ENCODE measurements at regions not wholly inside any gene's neighbourhood (a gene's known extent, or its start where the extent isn't known, plus 50 kb on each side); places are given as distances from the start of the nearest gene placed in this dataset.

DNA sequence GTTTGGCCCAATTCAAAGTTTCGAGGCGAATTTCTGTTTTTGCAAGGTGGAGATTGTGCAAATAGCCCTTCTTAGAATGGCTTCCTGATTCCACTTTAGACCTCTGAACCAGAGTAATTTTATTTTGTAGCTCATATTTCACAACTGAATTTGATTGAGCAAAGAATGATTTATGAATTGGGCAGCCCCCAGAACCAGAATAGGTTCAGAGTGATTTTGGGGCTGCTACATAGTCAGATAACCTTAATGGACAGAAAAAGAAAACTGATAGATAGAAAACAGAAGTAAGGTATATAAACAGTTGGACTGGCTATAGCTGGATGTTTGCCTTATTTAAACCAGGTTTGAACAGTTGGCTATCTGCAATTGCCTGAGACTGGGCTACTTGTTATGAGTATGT is 156.6 kb downstream of the YIPF5 start:
- H3K4me3 ChIP-seq (ENCODE audit: low read depth, low read length): no peak overlapping the region
- no peak for TF ChIP-seq ZNF747 (tag by site-specific recombination; IDR thresholded peaks at IDR 0.05)
- TF ChIP-seq ZNF549 (tag by site-specific recombination; IDR thresholded peaks at IDR 0.05): peak; percentile 91
- TF ChIP-seq, protein P1, sequence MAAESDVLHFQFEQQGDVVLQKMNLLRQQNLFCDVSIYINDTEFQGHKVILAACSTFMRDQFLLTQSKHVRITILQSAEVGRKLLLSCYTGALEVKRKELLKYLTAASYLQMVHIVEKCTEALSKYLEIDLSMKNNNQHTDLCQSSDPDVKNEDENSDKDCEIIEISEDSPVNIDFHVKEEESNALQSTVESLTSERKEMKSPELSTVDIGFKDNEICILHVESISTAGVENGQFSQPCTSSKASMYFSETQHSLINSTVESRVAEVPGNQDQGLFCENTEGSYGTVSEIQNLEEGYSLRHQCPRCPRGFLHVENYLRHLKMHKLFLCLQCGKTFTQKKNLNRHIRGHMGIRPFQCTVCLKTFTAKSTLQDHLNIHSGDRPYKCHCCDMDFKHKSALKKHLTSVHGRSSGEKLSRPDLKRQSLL (tag by site-specific recombination; IDR thresholded peaks at IDR 0.05): no peak
- no peaks in the 10 kb centered on the region for H3K4me1 ChIP-seq (ENCODE audit: control insufficient read depth, insufficient read depth, low read length)
- no peaks in the 10 kb centered on the region for H3K36me3 ChIP-seq (ENCODE audit: control insufficient read depth in 2 of 2, insufficient read depth in 1 of 2, low read length in 2 of 2)
- CTCF ChIA-PET: interaction anchor here (0.6 to 0.7 kb wide), 2 partner anchors 98 to 1429 kb away, joined by 3 read pairs; no protein-coding TSS in a partner anchor
- H3K27ac ChIP-seq (ENCODE audit: extremely low read depth, low read depth, low read length): no peak overlapping the region
- H3K9me3 ChIP-seq (ENCODE audit: control insufficient read depth, insufficient read depth, low read depth, low read length): no peaks in the 10 kb centered on the region
- POLR2A ChIA-PET: no interaction called here

DNA sequence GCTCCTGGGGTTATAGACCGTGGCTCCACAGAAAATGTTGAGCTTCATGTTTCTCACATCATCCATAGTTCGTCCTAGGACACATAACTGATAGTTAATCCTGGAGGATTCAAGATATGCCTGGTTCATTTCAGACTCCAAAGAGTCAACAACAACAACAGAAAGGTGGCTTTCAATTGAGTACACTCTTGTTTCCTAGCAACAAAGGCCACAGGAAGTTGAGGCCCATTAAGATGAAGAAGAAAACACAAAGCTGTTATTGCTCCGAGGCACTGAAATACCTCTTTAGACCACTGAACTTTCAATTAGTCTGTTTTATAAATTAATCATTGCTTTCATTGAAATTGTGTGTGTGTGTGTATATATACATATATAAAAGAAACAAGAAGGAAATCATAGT is 154.5 kb downstream of the YIPF5 start:
- no peak for TF ChIP-seq ZNF16 (tag by site-specific recombination; IDR thresholded peaks at IDR 0.05; ENCODE audit: low read depth)
- TF ChIP-seq, protein P2, sequence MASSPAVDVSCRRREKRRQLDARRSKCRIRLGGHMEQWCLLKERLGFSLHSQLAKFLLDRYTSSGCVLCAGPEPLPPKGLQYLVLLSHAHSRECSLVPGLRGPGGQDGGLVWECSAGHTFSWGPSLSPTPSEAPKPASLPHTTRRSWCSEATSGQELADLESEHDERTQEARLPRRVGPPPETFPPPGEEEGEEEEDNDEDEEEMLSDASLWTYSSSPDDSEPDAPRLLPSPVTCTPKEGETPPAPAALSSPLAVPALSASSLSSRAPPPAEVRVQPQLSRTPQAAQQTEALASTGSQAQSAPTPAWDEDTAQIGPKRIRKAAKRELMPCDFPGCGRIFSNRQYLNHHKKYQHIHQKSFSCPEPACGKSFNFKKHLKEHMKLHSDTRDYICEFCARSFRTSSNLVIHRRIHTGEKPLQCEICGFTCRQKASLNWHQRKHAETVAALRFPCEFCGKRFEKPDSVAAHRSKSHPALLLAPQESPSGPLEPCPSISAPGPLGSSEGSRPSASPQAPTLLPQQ (tag by site-specific recombination; IDR thresholded peaks at IDR 0.05): no peak
- TF ChIP-seq ZNF585B (tag by site-specific recombination; IDR thresholded peaks at IDR 0.05): no peak
- H3K4me1 ChIP-seq (ENCODE audit: control insufficient read depth, insufficient read depth, low read length): no peaks in the 10 kb centered on the region
- no peak overlapping the region for H3K27ac ChIP-seq (ENCODE audit: extremely low read depth, low read depth, low read length)
- POLR2A ChIA-PET: interaction anchor here (0.5 kb wide), 1 partner anchor 1742 kb away, joined by 3 read pairs; no protein-coding TSS in a partner anchor
- H3K9me3 ChIP-seq (ENCODE audit: control insufficient read depth, insufficient read depth, low read depth, low read length): no peaks in the 10 kb centered on the region
- CTCF ChIA-PET: interaction anchor here (0.6 to 0.7 kb wide), 2 partner anchors 37 to 744 kb away, joined by 3 to 4 read pairs; no protein-coding TSS in a partner anchor
- no peak overlapping the region for H3K4me3 ChIP-seq (ENCODE audit: low read depth, low read length)
- H3K36me3 ChIP-seq (ENCODE audit: control insufficient read depth in 2 of 2, insufficient read depth in 1 of 2, low read length in 2 of 2): no peaks in the 10 kb centered on the region

DNA sequence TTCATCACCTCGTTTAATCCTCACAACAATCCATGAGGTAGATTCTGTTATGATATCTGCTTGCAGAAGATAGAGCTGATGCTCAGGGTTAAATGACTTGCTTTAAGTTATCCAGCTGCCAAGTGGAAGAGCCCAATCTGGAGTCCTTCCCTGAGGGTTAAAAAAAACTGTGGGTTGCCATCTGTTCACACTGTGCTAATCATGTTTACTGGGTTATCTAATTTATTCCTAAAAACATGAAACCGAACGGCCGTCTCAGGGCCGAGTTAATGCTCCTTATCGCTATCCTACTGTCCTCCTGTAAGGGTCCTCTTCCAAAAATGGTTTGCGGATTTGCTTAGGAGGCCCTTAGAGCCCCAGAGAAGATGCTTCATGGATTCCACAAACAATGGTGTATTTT is 153.3 kb downstream of the YIPF5 start:
- Histone ChIP-seq H3K27ac (ENCODE audit: extremely low read depth, low read depth, low read length) (no peak overlapping the region), H3K9me3 (ENCODE audit: control insufficient read depth, insufficient read depth, low read depth, low read length) (no peaks in the 10 kb centered on the region), H3K4me3 (ENCODE audit: low read depth, low read length) (no peak overlapping the region), H3K4me1 (ENCODE audit: control insufficient read depth, insufficient read depth, low read length) (no peaks in the 10 kb centered on the region), H3K36me3 (ENCODE audit: control insufficient read depth in 2 of 2, insufficient read depth in 1 of 2, low read length in 2 of 2) (no peaks in the 10 kb centered on the region)
- ChIA-PET POLR2A (no interaction called here), CTCF (interaction anchor here (1.2 kb wide), 1 partner anchor 25 kb away, joined by 3 read pairs; no protein-coding TSS in a partner anchor)
- no peak for TF ChIP-seq KLF16 (tag by site-specific recombination; IDR thresholded peaks at IDR 0.05)
- no peak for TF ChIP-seq IKZF3 (tag by site-specific recombination; IDR thresholded peaks at IDR 0.05)
- TF ChIP-seq, protein P3, sequence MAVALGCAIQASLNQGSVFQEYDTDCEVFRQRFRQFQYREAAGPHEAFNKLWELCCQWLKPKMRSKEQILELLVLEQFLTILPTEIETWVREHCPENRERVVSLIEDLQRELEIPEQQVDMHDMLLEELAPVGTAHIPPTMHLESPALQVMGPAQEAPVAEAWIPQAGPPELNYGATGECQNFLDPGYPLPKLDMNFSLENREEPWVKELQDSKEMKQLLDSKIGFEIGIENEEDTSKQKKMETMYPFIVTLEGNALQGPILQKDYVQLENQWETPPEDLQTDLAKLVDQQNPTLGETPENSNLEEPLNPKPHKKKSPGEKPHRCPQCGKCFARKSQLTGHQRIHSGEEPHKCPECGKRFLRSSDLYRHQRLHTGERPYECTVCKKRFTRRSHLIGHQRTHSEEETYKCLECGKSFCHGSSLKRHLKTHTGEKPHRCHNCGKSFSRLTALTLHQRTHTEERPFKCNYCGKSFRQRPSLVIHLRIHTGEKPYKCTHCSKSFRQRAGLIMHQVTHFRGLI (tag by site-specific recombination; IDR thresholded peaks at IDR 0.05): no peak
- TF ChIP-seq ZNF785 (tag by site-specific recombination; IDR thresholded peaks at IDR 0.05): no peak
- TF ChIP-seq ZBTB1 (tag by site-specific recombination; IDR thresholded peaks at IDR 0.05): no peak
- TF ChIP-seq ZNF514 (tag by site-specific recombination; IDR thresholded peaks at IDR 0.05): no peak
- no peak for TF ChIP-seq FEZF1 (tag by site-specific recombination; IDR thresholded peaks at IDR 0.05)
- no peak for TF ChIP-seq ZNF521 (tag by site-specific recombination; IDR thresholded peaks at IDR 0.05)
- TF ChIP-seq SP2 (tag by site-specific recombination; IDR thresholded peaks at IDR 0.05): no peak
- no peak for TF ChIP-seq ZSCAN16 (tag by site-specific recombination; IDR thresholded peaks at IDR 0.05)
- no peak for TF ChIP-seq ZFHX2 (tag by site-specific recombination; conservative IDR thresholded peaks at IDR 0.05)
- no peak for TF ChIP-seq ZNF558 (tag by site-specific recombination; IDR thresholded peaks at IDR 0.05)
- no peak for TF ChIP-seq ZNF2 (tag by site-specific recombination; IDR thresholded peaks at IDR 0.05)
